Transverse colon (tissue), 4 donors: ENCODE measurements at regions not wholly inside any gene's neighbourhood (a gene's known extent, or its start where the extent isn't known, plus 50 kb on each side); places are given as distances from the start of the nearest gene placed in this dataset.

Experiments used
- DNase-seq: peaks from one replicate; pipeline ENCODE4 v3.0.0-alpha.2; 2019
- H3K27ac ChIP-seq, 4 donors: fragments of 200-600 bp; sonication (generic); 2 replicates each; pipeline ENCODE4 v1.5.1; 2016 to 2018; ENCODE audit warnings: inconsistent platforms in 4 of 4
- H3K27me3 ChIP-seq: fragments of 200-600 bp; sonication (generic); 2 replicates; pipeline ENCODE4 v1.5.1; 2017; ENCODE audit warnings: inconsistent platforms
- H3K36me3 ChIP-seq, 4 donors: fragments of 200-600 bp; sonication (generic); 2 replicates each; pipeline ENCODE4 v1.5.1; 2017 to 2019; ENCODE audit warnings: inconsistent platforms in 4 of 4
- H3K4me1 ChIP-seq, 4 donors: fragments of 200-600 bp; sonication (generic); 2 replicates each; pipeline ENCODE4 v1.5.1; 2017 to 2020; ENCODE audit warnings: inconsistent platforms in 4 of 4
- H3K4me3 ChIP-seq, 4 donors: fragments of 200-600 bp; sonication (generic); 1 replicate in 1 of 4; 2 replicates in 3 of 4; pipeline versions ENCODE4 v1.5.1 to v1.6.1; 2017 to 2019; ENCODE audit warnings: inconsistent platforms in 4 of 4
- H3K9me3 ChIP-seq, 2 donors: fragments of 200-600 bp; sonication (generic); 2 replicates each; pipeline ENCODE4 v1.5.1; 2017 to 2019; ENCODE audit warnings: inconsistent platforms in 2 of 2
- CTCF ChIP-seq, 5 experiments: fragments of 200-600 bp in 3 of 5; fragments of 450-650 bp in 2 of 5; sonication (generic) in 3 of 5; IDR thresholded peaks; 1 replicate in 2 of 5; 2 replicates in 3 of 5; pipeline ENCODE4 v1.5.1; 2016 to 2017; ENCODE audit warnings: antibody characterized with exemption in 5 of 5, inconsistent platforms in 3 of 5, mild to moderate bottlenecking in 2 of 5, moderate library complexity in 1 of 5
- EP300 ChIP-seq: sonication (generic); formaldehyde crosslinking; IDR thresholded peaks from one replicate; pipeline ENCODE4 v1.6.1; 2017; ENCODE audit warnings: antibody characterized with exemption, low read depth
- POLR2A ChIP-seq: fragments of 450-650 bp; IDR thresholded peaks from one replicate; pipeline ENCODE4 v1.6.1; 2016; ENCODE audit warnings: antibody characterized with exemption, mild to moderate bottlenecking, moderate library complexity
- POLR2AphosphoS5 ChIP-seq, 3 donors: sonication (generic); formaldehyde crosslinking; IDR thresholded peaks; one replicate each; pipeline ENCODE4 v1.6.1; 2016; ENCODE audit warnings: antibody characterized with exemption in 3 of 3
- WGBS, 2 donors: methylation state at CpG; one replicate each; pipeline ENCODE4 v1.1.5; 2018; ENCODE audit warnings: low coverage in 1 of 2; 5-methylcytosine and 5-hydroxymethylcytosine counted together
- in situ Hi-C, 4 donors: fragments of 200-750 bp; cut with MboI; loops; one replicate each; pipeline versions ENCODE4 v1.15.0 to v1.15.1; 2017; ENCODE audit warnings: low sequenced_read_pairs in 3 of 4, low pct_ligation_motif_present in 1 of 4, low pct_unique_long_range_greater_than_20kb in 1 of 4
- intact Hi-C: fragments of 100-400 bp; cut with DNase I; formaldehyde crosslinking; loops from one replicate; pipeline ENCODE4 v1.15.1; 2023; ENCODE audit warnings: low total_unique reads

- TF ChIP-seq POLR2A, result no peak
- TF ChIP-seq CTCF (IDR thresholded peaks at IDR 0.05), result no peak
- TF ChIP-seq EP300, result no peak
- no peak for TF ChIP-seq POLR2AphosphoS5 (IDR thresholded peaks at IDR 0.05)
- H3K4me1 ChIP-seq, result no peaks in the 10 kb centered on the region
- no peaks in the 10 kb centered on the region for H3K36me3 ChIP-seq
- H3K27ac ChIP-seq, result no peak overlapping the region
- 19 to 24% methylated on average over 1 of the region's 1 CpG for WGBS, 2 donors
- intact Hi-C loops (no loop called here), in situ Hi-C loops (no loop called here)
- H3K4me3 ChIP-seq, result no peak overlapping the region
- DNase-seq, result no peak
- H3K27me3 ChIP-seq, result no peaks in the 10 kb centered on the region
- no peaks in the 10 kb centered on the region for H3K9me3 ChIP-seq
Observed at GRCh38 chr4:129546531-129546930, 450.6 kb downstream of the C4orf33 start.

- intact Hi-C loops (no loop called here), in situ Hi-C loops (no loop called here)
- no peak overlapping the region for H3K4me3 ChIP-seq
- no peaks in the 10 kb centered on the region for H3K9me3 ChIP-seq
- H3K4me1 ChIP-seq, result no peaks in the 10 kb centered on the region
- no peaks in the 10 kb centered on the region for H3K27me3 ChIP-seq
- no peaks in the 10 kb centered on the region for H3K36me3 ChIP-seq
- DNase-seq, result no peak
- H3K27ac ChIP-seq, result no peak overlapping the region
- TF ChIP-seq CTCF (IDR thresholded peaks at IDR 0.05) (no peak), EP300 (no peak), POLR2AphosphoS5 (IDR thresholded peaks at IDR 0.05) (no peak), POLR2A (no peak)
- WGBS, 2 donors, result 7 to 26% methylated on average over 1 of the region's 1 CpG
Observed at GRCh38 chr4:129550281-129550785, 454.4 kb downstream of the C4orf33 start.

GRCh38 chr4:129561280-129561679 lies 465.3 kb downstream of the C4orf33 start:
- WGBS, 2 donors, result 0 to 36% methylated on average over 1 of the region's 1 CpG
- H3K27me3 ChIP-seq, result no peaks in the 10 kb centered on the region
- TF ChIP-seq EP300 (no peak), CTCF (IDR thresholded peaks at IDR 0.05) (no peak), POLR2A (no peak), POLR2AphosphoS5 (IDR thresholded peaks at IDR 0.05) (no peak)
- H3K9me3 ChIP-seq, result no peaks in the 10 kb centered on the region
- no peaks in the 10 kb centered on the region for H3K4me1 ChIP-seq
- intact Hi-C loops (no loop called here), in situ Hi-C loops (no loop called here)
- no peak overlapping the region for H3K27ac ChIP-seq
- no peak for DNase-seq
- H3K36me3 ChIP-seq, result no peaks in the 10 kb centered on the region
- no peak overlapping the region for H3K4me3 ChIP-seq

GRCh38 chr4:129561886-129562671 lies 466.1 kb downstream of the C4orf33 start:
- 84 to 89% methylated on average over 2 of the region's 2 CpGs for WGBS, 2 donors
- intact Hi-C loops, result no loop called here
- in situ Hi-C loops, result no loop called here

More at GRCh38 chr4:129561886-129562671, 466.1 kb downstream of the C4orf33 start:
- Histone ChIP-seq H3K9me3 (no peaks in the 10 kb centered on the region), H3K4me3 (no peak overlapping the region), H3K36me3 (no peaks in the 10 kb centered on the region), H3K27ac (no peak overlapping the region), H3K4me1 (no peaks in the 10 kb centered on the region), H3K27me3 (no peaks in the 10 kb centered on the region)
- DNase-seq, result no peak
- TF ChIP-seq CTCF (IDR thresholded peaks at IDR 0.05) (no peak), EP300 (no peak), POLR2A (no peak), POLR2AphosphoS5 (IDR thresholded peaks at IDR 0.05) (no peak)
